Parathyroid adenoma (tissue), 2 donors: ENCODE measurements at regions not wholly inside any gene's neighbourhood (a gene's known extent, or its start where the extent isn't known, plus 50 kb on each side); places are given as distances from the start of the nearest gene placed in this dataset.
"Not testable (repeated sequence)": the region's sequence is repeated elsewhere in the genome, so short reads cannot be mapped to it uniquely, and the experiment has no call there.

ENCODE experiments used
- H2AFZ ChIP-seq: fragments of 300-600 bp; sonication (generic); one replicate; pipeline ENCODE4 v1.7.0; 2017; ENCODE audit warnings: antibody characterized with exemption, mild to moderate bottlenecking
- H3K27ac ChIP-seq: fragments of 300-600 bp; sonication (generic); one replicate; pipeline ENCODE4 v1.7.0; 2017
- H3K27me3 ChIP-seq: fragments of 300-600 bp; sonication (generic); one replicate; pipeline ENCODE4 v1.7.0; 2017; ENCODE audit warnings: low read length; ENCODE audit not compliant: control insufficient read depth, insufficient read depth
- H3K36me3 ChIP-seq: fragments of 300-600 bp; sonication (generic); one replicate; pipeline ENCODE4 v1.7.0; 2017; ENCODE audit warnings: low read length; ENCODE audit not compliant: control insufficient read depth, insufficient read depth
- H3K4me1 ChIP-seq: fragments of 300-600 bp; sonication (generic); one replicate; pipeline ENCODE4 v1.7.0; 2017; ENCODE audit warnings: control low read depth
- H3K4me2 ChIP-seq: fragments of 300-600 bp; sonication (generic); one replicate; pipeline ENCODE4 v1.7.0; 2017; ENCODE audit warnings: low read length
- H3K4me3 ChIP-seq: fragments of 300-600 bp; sonication (generic); one replicate; pipeline ENCODE4 v1.7.0; 2017; ENCODE audit warnings: low read depth, low read length
- H3K79me2 ChIP-seq: fragments of 300-600 bp; sonication (generic); one replicate; pipeline ENCODE4 v1.7.0; 2017; ENCODE audit warnings: control low read depth
- H3K9ac ChIP-seq: fragments of 300-600 bp; sonication (generic); one replicate; pipeline ENCODE4 v1.7.0; 2017; ENCODE audit warnings: mild to moderate bottlenecking
- H3K9me3 ChIP-seq: fragments of 300-600 bp; sonication (generic); one replicate; pipeline ENCODE4 v1.7.0; 2017; ENCODE audit warnings: low read length; ENCODE audit not compliant: control insufficient read depth
- CTCF ChIP-seq: fragments of 300-600 bp; sonication (generic); IDR thresholded peaks from one replicate; pipeline ENCODE4 v1.7.0; 2017; ENCODE audit warnings: antibody characterized with exemption, mild to moderate bottlenecking
- donor health status: primary hyperparathyroidism.

GRCh38 chr5:104890767-104891166 lies 1328.2 kb upstream of the NUDT12 start:
- Histone ChIP-seq H2AFZ (no peak overlapping the region), H3K27ac (no peak overlapping the region), H3K27me3 (no peaks in the 10 kb centered on the region), H3K36me3 (no peaks in the 10 kb centered on the region), H3K4me3 (no peak overlapping the region), H3K4me2 (no peak overlapping the region), H3K4me1 (no peaks in the 10 kb centered on the region), H3K9ac (no peak overlapping the region), H3K79me2 (no peaks in the 10 kb centered on the region), H3K9me3 (no peaks in the 10 kb centered on the region)
- TF ChIP-seq CTCF: no peak

GRCh38 chr5:104859437-104859836 lies 1296.8 kb upstream of the NUDT12 start:
- Histone ChIP-seq H3K9me3 (no peaks in the 10 kb centered on the region), H3K4me3 (no peak overlapping the region), H3K27ac (no peak overlapping the region), H2AFZ (no peak overlapping the region), H3K79me2 (no peaks in the 10 kb centered on the region), H3K27me3 (no peaks in the 10 kb centered on the region), H3K4me2 (no peak overlapping the region), H3K4me1 (no peaks in the 10 kb centered on the region), H3K9ac (no peak overlapping the region), H3K36me3 (no peaks in the 10 kb centered on the region)
- no peak for TF ChIP-seq CTCF

- H3K79me2 ChIP-seq, H3K36me3 ChIP-seq, H3K4me2 ChIP-seq, H3K4me3 ChIP-seq, H3K4me1 ChIP-seq, H2AFZ ChIP-seq, H3K27me3 ChIP-seq, H3K9me3 ChIP-seq, H3K9ac ChIP-seq, H3K27ac ChIP-seq: not testable (repeated sequence)
Observed at GRCh38 chr5:104852099-104852498, 1289.5 kb upstream of the NUDT12 start.

- Histone ChIP-seq H3K79me2 (no peaks in the 10 kb centered on the region), H3K27me3 (no peaks in the 10 kb centered on the region), H3K27ac (no peak overlapping the region), H3K9me3 (no peaks in the 10 kb centered on the region), H3K36me3 (no peaks in the 10 kb centered on the region), H2AFZ (no peak overlapping the region), H3K4me1 (no peaks in the 10 kb centered on the region), H3K4me2 (no peak overlapping the region), H3K9ac (no peak overlapping the region), H3K4me3 (no peak overlapping the region)
- no peak for TF ChIP-seq CTCF
Observed at GRCh38 chr5:104845541-104845940, 1283.0 kb upstream of the NUDT12 start.

GRCh38 chr5:104843822-104844221 lies 1281.2 kb upstream of the NUDT12 start:
- no peaks in the 10 kb centered on the region for H3K36me3 ChIP-seq
- TF ChIP-seq CTCF: no peak
- no peak overlapping the region for H3K9ac ChIP-seq
- no peak overlapping the region for H2AFZ ChIP-seq
- no peaks in the 10 kb centered on the region for H3K9me3 ChIP-seq
- no peak overlapping the region for H3K27ac ChIP-seq
- H3K4me3 ChIP-seq: no peak overlapping the region
- no peak overlapping the region for H3K4me2 ChIP-seq
- no peaks in the 10 kb centered on the region for H3K79me2 ChIP-seq
- H3K4me1 ChIP-seq: no peaks in the 10 kb centered on the region
- H3K27me3 ChIP-seq: no peaks in the 10 kb centered on the region
